Mesenchymal stem cell (in vitro differentiated cells and primary cell): ENCODE measurements at regions not wholly inside any gene's neighbourhood (a gene's known extent, or its start where the extent isn't known, plus 50 kb on each side); places are given as distances from the start of the nearest gene placed in this dataset.
"Not testable (repeated sequence)": the region's sequence is repeated elsewhere in the genome, so short reads cannot be mapped to it uniquely, and the experiment has no call there.

Experiments
- DNase-seq: peaks from one replicate; pipeline ENCODE4 v3.0.0-alpha.2; 2013
- H2AFZ ChIP-seq: one replicate; pipeline ENCODE4 v1.6.1; 2013; ENCODE audit warnings: low read depth, mild to moderate bottlenecking, control low read depth, inconsistent platforms, low read length, moderate library complexity
- H2AK5ac ChIP-seq: 2 replicates; pipeline ENCODE4 v1.6.1; 2013; ENCODE audit warnings: low read length, moderate library complexity, mild to moderate bottlenecking, inconsistent platforms; ENCODE audit not compliant: severe bottlenecking
- H2BK120ac ChIP-seq: one replicate; pipeline ENCODE4 v1.6.1; 2013; ENCODE audit warnings: low read depth, mild to moderate bottlenecking, inconsistent platforms, low read length, moderate library complexity
- H2BK12ac ChIP-seq, 2 experiments: one replicate each; pipeline ENCODE4 v1.6.1; 2013; ENCODE audit warnings: inconsistent platforms in 2 of 2, low read length in 2 of 2, mild to moderate bottlenecking in 2 of 2, moderate library complexity in 2 of 2, control low read depth in 1 of 2
- H2BK15ac ChIP-seq: one replicate; pipeline ENCODE4 v1.6.1; 2013; ENCODE audit warnings: mild to moderate bottlenecking, low read depth, inconsistent platforms; ENCODE audit not compliant: poor library complexity, severe bottlenecking
- H2BK5ac ChIP-seq: 2 replicates; pipeline ENCODE4 v1.6.1; 2013; ENCODE audit warnings: low read depth, mild to moderate bottlenecking, low read length, control low read depth, inconsistent platforms; ENCODE audit not compliant: poor library complexity, severe bottlenecking
- H3K14ac ChIP-seq, 2 experiments: one replicate each; pipeline ENCODE4 v1.6.1; 2013; ENCODE audit warnings: inconsistent platforms in 2 of 2, low read length in 2 of 2, control low read depth in 1 of 2, mild to moderate bottlenecking in 1 of 2, moderate library complexity in 1 of 2
- H3K18ac ChIP-seq, 2 experiments: one replicate each; pipeline ENCODE4 v1.6.1; 2013; ENCODE audit warnings: inconsistent platforms in 2 of 2, low read length in 2 of 2, control low read depth in 1 of 2, low read depth in 1 of 2, mild to moderate bottlenecking in 1 of 2
- H3K23ac ChIP-seq, 2 experiments: one replicate each; pipeline ENCODE4 v1.6.1; 2013; ENCODE audit warnings: inconsistent platforms in 2 of 2, low read length in 2 of 2, mild to moderate bottlenecking in 2 of 2, moderate library complexity in 2 of 2, control low read depth in 1 of 2
- H3K27ac ChIP-seq: 2 replicates; pipeline ENCODE4 v1.5.1; 2013; ENCODE audit warnings: mild to moderate bottlenecking, moderate library complexity, low read length, control low read depth, inconsistent platforms; ENCODE audit not compliant: poor library complexity, severe bottlenecking
- H3K27me3 ChIP-seq, 2 experiments: 2 replicates each; pipeline versions ENCODE4 v1.6.1 to v1.7.0; 2013; ENCODE audit warnings: low read length in 2 of 2, mild to moderate bottlenecking in 2 of 2, moderate library complexity in 2 of 2, control low read depth in 1 of 2, inconsistent platforms in 1 of 2; ENCODE audit not compliant: control insufficient read depth in 1 of 2, insufficient read depth in 1 of 2
- H3K36me3 ChIP-seq, 2 experiments: 2 replicates each; pipeline versions ENCODE4 v1.6.1 to v1.7.0; 2013; ENCODE audit warnings: low read length in 2 of 2, control low read depth in 1 of 2, inconsistent platforms in 1 of 2, low read depth in 1 of 2, mild to moderate bottlenecking in 1 of 2; ENCODE audit not compliant: insufficient read depth in 2 of 2, control insufficient read depth in 1 of 2
- H3K4ac ChIP-seq, 2 experiments: one replicate each; pipeline ENCODE4 v1.6.1; 2013; ENCODE audit warnings: inconsistent platforms in 2 of 2, low read length in 2 of 2, mild to moderate bottlenecking in 2 of 2, moderate library complexity in 2 of 2, control low read depth in 1 of 2, low read depth in 1 of 2
- H3K4me1 ChIP-seq: 2 replicates; pipeline ENCODE4 v1.6.1; 2013; ENCODE audit warnings: low read depth, low read length, control low read depth; ENCODE audit not compliant: control insufficient read depth, insufficient read depth
- H3K4me2 ChIP-seq: 2 replicates; pipeline ENCODE4 v1.6.1; 2013; ENCODE audit warnings: low read length, mild to moderate bottlenecking, inconsistent platforms; ENCODE audit not compliant: poor library complexity, severe bottlenecking
- H3K4me3 ChIP-seq, 2 experiments: 2 replicates each; pipeline versions ENCODE4 v1.5.1 to v1.7.0; 2013; ENCODE audit warnings: low read length in 2 of 2, mild to moderate bottlenecking in 2 of 2, control low read depth in 1 of 2, low read depth in 1 of 2; ENCODE audit not compliant: insufficient read depth in 1 of 2
- H3K79me1 ChIP-seq: replicated peaks from 2 replicates; pipeline ENCODE4 v1.6.1; 2013; ENCODE audit warnings: mild to moderate bottlenecking, control low read depth, low read length, inconsistent platforms; ENCODE audit not compliant: poor library complexity, severe bottlenecking
- H3K9ac ChIP-seq: 2 replicates; pipeline ENCODE4 v1.7.0; 2013; ENCODE audit warnings: mild to moderate bottlenecking, low read length, moderate library complexity
- H3K9me3 ChIP-seq: 2 replicates; pipeline ENCODE4 v1.7.0; 2013; ENCODE audit warnings: mild to moderate bottlenecking, low read length; ENCODE audit not compliant: control insufficient read depth
- H4K8ac ChIP-seq: one replicate; pipeline ENCODE4 v1.6.1; 2013; ENCODE audit warnings: inconsistent platforms, mild to moderate bottlenecking, low read length, moderate library complexity
- H4K91ac ChIP-seq: one replicate; pipeline ENCODE4 v1.6.1; 2013; ENCODE audit warnings: mild to moderate bottlenecking, low read length, inconsistent platforms
- WGBS: methylation state at CpG from one replicate; pipeline ENCODE4 v1.1.7; 2013; ENCODE audit warnings: mixed read lengths; 5-methylcytosine and 5-hydroxymethylcytosine counted together

DNA sequence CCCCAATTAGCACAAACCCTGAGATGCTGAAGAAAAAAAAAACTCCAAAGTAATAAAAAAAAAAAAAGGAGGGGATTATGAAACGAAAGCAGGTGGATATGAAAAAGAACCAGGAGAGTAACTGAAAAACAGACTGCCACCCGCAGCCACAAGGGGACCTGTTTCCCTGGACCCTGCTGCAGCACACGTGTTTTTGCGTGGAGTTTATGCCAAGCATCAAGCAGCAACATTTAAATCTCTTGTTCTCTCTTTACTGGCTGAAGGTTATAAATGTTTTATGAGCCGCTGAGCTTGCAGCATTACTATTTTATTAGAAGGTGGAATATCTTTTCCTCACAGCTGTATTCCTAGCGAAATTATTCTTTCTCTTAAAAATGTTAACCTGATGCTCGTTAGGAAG is 131.6 kb upstream of the OLIG3 start:
- Histone ChIP-seq H3K4ac (no peak overlapping the region), H3K36me3 (no peaks in the 10 kb centered on the region), H3K4me3 (no peak overlapping the region), H3K4me1 (no peaks in the 10 kb centered on the region), H3K23ac (no peak overlapping the region), H3K9me3 (no peaks in the 10 kb centered on the region), H2AFZ (no peak overlapping the region), H3K18ac (no peak overlapping the region), H3K27me3 (peaks cover 4 to 11% of the 10 kb centered on the region in 2 experiments), H4K8ac (no peak overlapping the region), H2AK5ac (no peak overlapping the region), H3K9ac (no peak overlapping the region), H3K27ac (no peak overlapping the region), H3K4me2 (no peak overlapping the region), H2BK15ac (no peak overlapping the region), H4K91ac (no peak overlapping the region), H3K14ac (no peak overlapping the region), H2BK12ac (no peak overlapping the region), H2BK5ac (no peak overlapping the region), H2BK120ac (no peak overlapping the region), H3K79me1 (no peaks in the 10 kb centered on the region)
- DNase-seq: no peak
- WGBS: 90% methylated on average over 5 of the region's 7 CpGs

DNA sequence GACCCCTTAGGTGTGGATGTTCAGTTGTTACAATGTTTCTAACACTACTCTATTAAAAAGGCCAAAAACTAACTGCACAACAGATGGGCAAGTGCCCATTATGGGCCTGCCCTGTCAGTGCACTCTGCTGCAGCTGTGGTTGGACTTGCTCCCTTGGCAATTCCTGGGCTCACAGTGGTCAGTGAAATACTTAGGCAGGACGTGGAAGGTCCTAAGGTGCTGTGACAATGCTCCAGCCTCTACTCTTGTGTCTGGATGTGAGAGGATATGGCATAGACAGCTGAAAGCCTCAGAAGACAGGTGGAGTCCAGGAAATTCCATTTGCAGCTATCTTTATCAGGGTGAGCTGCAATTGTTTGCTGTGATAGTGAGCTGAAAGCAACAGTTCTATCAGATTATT is 136.5 kb upstream of the OLIG3 start:
- no peak overlapping the region for H3K23ac ChIP-seq
- no peak for DNase-seq
- H2AK5ac ChIP-seq: no peak overlapping the region
- H2BK120ac ChIP-seq: no peak overlapping the region
- no peaks in the 10 kb centered on the region for H3K4me1 ChIP-seq
- H2AFZ ChIP-seq: no peak overlapping the region
- H3K9ac ChIP-seq: no peak overlapping the region
- WGBS: 40% methylated on average over 1 of the region's 1 CpG
- H3K36me3 ChIP-seq: no peaks in the 10 kb centered on the region
- H3K18ac ChIP-seq: no peak overlapping the region
- H3K27me3 ChIP-seq: peaks cover 0 to 7% of the 10 kb centered on the region in 2 experiments
- H3K79me1 ChIP-seq: no peaks in the 10 kb centered on the region
- no peak overlapping the region for H2BK5ac ChIP-seq
- H3K4me2 ChIP-seq: no peak overlapping the region
- H3K9me3 ChIP-seq: no peaks in the 10 kb centered on the region
- no peak overlapping the region for H2BK15ac ChIP-seq
- no peak overlapping the region for H4K91ac ChIP-seq
- H2BK12ac ChIP-seq: no peak overlapping the region
- no peak overlapping the region for H3K27ac ChIP-seq
- H3K4me3 ChIP-seq: no peak overlapping the region
- no peak overlapping the region for H3K14ac ChIP-seq
- H4K8ac ChIP-seq: no peak overlapping the region
- no peak overlapping the region for H3K4ac ChIP-seq

DNA sequence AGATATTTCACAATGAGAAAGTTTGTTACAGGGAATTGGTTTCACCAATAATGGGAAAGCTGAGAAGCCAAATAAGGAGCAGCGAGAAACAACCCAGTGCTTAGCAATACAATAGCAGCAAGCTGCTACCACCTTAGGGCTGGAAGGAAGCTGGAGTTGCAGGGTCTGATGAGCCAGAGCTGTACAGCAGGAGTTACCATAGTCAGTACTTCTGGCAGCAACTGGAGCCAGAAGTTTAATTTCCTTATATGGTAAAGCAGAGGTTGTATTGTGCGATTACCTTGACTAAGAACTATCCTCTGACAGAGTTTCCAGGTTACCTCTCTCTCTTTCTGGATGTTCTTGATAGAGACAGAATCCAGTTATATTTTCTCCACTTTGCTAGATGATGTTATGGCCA is 137.1 kb upstream of the OLIG3 start:
- Histone ChIP-seq H3K36me3 (no peaks in the 10 kb centered on the region), H3K23ac (no peak overlapping the region), H3K27me3 (peaks cover 0 to 7% of the 10 kb centered on the region in 2 experiments), H2BK5ac (no peak overlapping the region), H3K14ac (no peak overlapping the region), H3K9ac (no peak overlapping the region), H3K4me3 (no peak overlapping the region), H3K4me2 (no peak overlapping the region), H3K9me3 (no peaks in the 10 kb centered on the region), H4K91ac (no peak overlapping the region), H2BK15ac (no peak overlapping the region), H3K4me1 (no peaks in the 10 kb centered on the region), H2AFZ (no peak overlapping the region), H4K8ac (no peak overlapping the region), H2BK120ac (no peak overlapping the region), H3K18ac (no peak overlapping the region), H3K79me1 (no peaks in the 10 kb centered on the region), H2BK12ac (no peak overlapping the region), H3K4ac (no peak overlapping the region), H2AK5ac (no peak overlapping the region), H3K27ac (no peak overlapping the region)
- no peak for DNase-seq
- WGBS: 94% methylated on average over 2 of the region's 2 CpGs

DNA sequence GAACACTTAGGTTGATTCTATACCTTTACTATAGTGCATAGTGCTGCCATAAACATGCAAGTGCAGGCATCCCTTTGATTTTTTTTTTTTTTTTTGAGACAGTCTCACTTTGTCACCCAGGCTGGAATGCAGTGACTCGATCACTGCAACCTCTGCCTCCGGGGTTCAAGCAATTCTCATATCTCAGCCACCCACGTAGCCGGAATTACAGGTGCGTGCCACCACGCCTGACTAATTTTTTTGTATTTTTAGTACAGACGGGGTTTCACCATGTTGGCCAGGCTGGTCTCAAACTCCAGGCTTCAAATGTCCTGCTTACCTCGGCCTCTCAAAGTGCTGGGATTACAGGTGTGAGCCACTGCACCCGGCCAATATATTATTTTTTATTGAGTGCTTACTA is 140.0 kb upstream of the OLIG3 start:
- H2AK5ac ChIP-seq, H3K27me3 ChIP-seq, H3K4ac ChIP-seq, H2BK12ac ChIP-seq, DNase-seq, H3K4me3 ChIP-seq, H4K91ac ChIP-seq, H3K4me2 ChIP-seq, H3K23ac ChIP-seq, H3K9ac ChIP-seq, H4K8ac ChIP-seq, H3K14ac ChIP-seq, H2BK5ac ChIP-seq, H3K4me1 ChIP-seq, H3K36me3 ChIP-seq, H3K27ac ChIP-seq, H3K9me3 ChIP-seq, H3K79me1 ChIP-seq, H3K18ac ChIP-seq, H2BK15ac ChIP-seq, H2BK120ac ChIP-seq, H2AFZ ChIP-seq: not testable (repeated sequence)
- 95% methylated on average over 7 of the region's 9 CpGs for WGBS
